ENCODE measurements at regions not wholly inside any gene's neighbourhood (a gene's known extent, or its start where the extent isn't known, plus 50 kb on each side); places are given as distances from the start of the nearest gene placed in this dataset.

DNA sequence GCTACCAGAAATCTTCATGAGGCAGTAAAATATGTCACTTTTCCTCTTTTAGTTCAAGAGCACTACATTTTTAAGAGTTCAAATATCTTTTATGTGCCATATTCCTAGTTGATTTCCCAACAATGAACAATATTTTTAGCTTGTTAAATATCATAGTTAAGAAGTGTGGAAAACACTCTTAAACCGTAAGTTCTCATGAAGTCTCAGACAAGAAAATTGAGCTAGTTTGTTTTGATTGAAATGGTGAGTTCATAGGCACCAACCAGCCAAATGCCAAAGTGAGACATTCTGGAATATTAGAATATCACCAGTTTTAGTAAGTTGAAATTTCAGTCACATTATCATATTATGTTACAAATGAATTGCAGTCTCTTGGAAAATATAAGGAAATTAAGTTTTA lies 277.2 kb upstream of the HSF2 start:
- Histone ChIP-seq H4K20me1 (ENCODE audit: insufficient read depth, low read length) (no peaks in the 10 kb centered on the region), H3K4me3 (ENCODE audit: low read depth, low read length, poor library complexity, severe bottlenecking) (no peak overlapping the region), H3K9me3 (ENCODE audit: low read length) (no peaks in the 10 kb centered on the region), H3K79me2 (ENCODE audit: insufficient read depth, low read length) (no peaks in the 10 kb centered on the region), H3K9me2 (ENCODE audit: low read depth, low read length) (no peaks in the 10 kb centered on the region), H2AFZ (ENCODE audit: low read length) (no peak overlapping the region), H3K36me3 (ENCODE audit: insufficient read depth, low read length) (no peaks in the 10 kb centered on the region), H3K4me1 (ENCODE audit: insufficient read depth, low read length, severe bottlenecking) (no peaks in the 10 kb centered on the region), H3K27me3 (ENCODE audit: insufficient read depth, low read length) (no peaks in the 10 kb centered on the region), H3K4me2 (ENCODE audit: low read length) (no peak overlapping the region), H3K9ac (ENCODE audit: low read length) (no peak overlapping the region), H3F3A (ENCODE audit: insufficient read depth, low read length) (no peaks in the 10 kb centered on the region), H3K27ac (ENCODE audit: low read depth, low read length, poor library complexity, severe bottlenecking) (no peak overlapping the region)
- no peak for TF ChIP-seq EZH2 (IDR thresholded peaks at IDR 0.05; ENCODE audit: borderline replicate concordance, low read length)
- TF ChIP-seq, protein P1, sequence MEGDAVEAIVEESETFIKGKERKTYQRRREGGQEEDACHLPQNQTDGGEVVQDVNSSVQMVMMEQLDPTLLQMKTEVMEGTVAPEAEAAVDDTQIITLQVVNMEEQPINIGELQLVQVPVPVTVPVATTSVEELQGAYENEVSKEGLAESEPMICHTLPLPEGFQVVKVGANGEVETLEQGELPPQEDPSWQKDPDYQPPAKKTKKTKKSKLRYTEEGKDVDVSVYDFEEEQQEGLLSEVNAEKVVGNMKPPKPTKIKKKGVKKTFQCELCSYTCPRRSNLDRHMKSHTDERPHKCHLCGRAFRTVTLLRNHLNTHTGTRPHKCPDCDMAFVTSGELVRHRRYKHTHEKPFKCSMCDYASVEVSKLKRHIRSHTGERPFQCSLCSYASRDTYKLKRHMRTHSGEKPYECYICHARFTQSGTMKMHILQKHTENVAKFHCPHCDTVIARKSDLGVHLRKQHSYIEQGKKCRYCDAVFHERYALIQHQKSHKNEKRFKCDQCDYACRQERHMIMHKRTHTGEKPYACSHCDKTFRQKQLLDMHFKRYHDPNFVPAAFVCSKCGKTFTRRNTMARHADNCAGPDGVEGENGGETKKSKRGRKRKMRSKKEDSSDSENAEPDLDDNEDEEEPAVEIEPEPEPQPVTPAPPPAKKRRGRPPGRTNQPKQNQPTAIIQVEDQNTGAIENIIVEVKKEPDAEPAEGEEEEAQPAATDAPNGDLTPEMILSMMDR (IDR thresholded peaks at IDR 0.05; ENCODE audit: low read length) = no peak

DNA sequence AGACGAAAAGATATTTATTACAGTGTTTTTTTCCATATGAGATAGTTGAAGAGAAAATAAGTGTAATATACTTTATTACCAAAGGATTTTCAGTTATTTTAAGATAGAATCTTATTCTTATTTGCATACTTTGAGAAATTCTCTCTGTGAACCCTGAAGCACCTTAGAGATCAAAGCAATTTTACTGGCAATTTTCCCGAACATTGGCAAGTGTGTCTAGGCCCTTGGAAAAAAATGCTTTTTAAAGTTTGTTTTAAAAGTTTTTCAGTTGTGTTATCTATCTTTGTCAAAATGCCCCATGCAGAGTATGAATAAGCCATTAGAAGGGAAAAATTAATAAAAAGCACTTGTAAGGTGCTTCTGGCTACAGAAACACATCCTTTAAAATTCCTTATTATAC lies 276.8 kb upstream of the HSF2 start:
- no peak for TF ChIP-seq EZH2 (IDR thresholded peaks at IDR 0.05; ENCODE audit: borderline replicate concordance, low read length)
- TF ChIP-seq, protein P1 (IDR thresholded peaks at IDR 0.05; ENCODE audit: low read length) = no peak
- Histone ChIP-seq H3K36me3 (ENCODE audit: insufficient read depth, low read length) (no peaks in the 10 kb centered on the region), H3K4me2 (ENCODE audit: low read length) (no peak overlapping the region), H2AFZ (ENCODE audit: low read length) (no peak overlapping the region), H3K4me1 (ENCODE audit: insufficient read depth, low read length, severe bottlenecking) (no peaks in the 10 kb centered on the region), H4K20me1 (ENCODE audit: insufficient read depth, low read length) (no peaks in the 10 kb centered on the region), H3K27ac (ENCODE audit: low read depth, low read length, poor library complexity, severe bottlenecking) (no peak overlapping the region), H3K9me2 (ENCODE audit: low read depth, low read length) (no peaks in the 10 kb centered on the region), H3F3A (ENCODE audit: insufficient read depth, low read length) (no peaks in the 10 kb centered on the region), H3K4me3 (ENCODE audit: low read depth, low read length, poor library complexity, severe bottlenecking) (no peak overlapping the region), H3K27me3 (ENCODE audit: insufficient read depth, low read length) (no peaks in the 10 kb centered on the region), H3K9me3 (ENCODE audit: low read length) (no peaks in the 10 kb centered on the region), H3K9ac (ENCODE audit: low read length) (no peak overlapping the region), H3K79me2 (ENCODE audit: insufficient read depth, low read length) (no peaks in the 10 kb centered on the region)

DNA sequence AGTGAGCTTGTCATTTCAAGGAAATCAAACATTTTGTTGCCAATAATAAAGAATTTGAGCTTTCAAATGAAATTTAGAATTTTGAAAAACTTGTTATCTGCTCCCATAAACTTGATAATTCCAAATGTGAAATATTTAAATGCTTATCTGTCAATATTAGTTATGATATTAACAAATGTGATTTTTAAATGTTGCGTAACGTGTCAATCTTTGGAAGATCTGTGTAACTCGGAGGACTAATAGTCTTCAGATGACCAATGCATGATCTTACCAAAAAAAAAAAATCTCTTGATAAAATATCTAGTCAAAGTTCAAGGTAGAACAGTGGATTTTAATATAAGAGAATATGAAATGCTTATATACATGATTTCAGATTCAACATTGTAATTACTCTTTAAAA lies 274.5 kb upstream of the HSF2 start:
- TF ChIP-seq, protein P1 (IDR thresholded peaks at IDR 0.05; ENCODE audit: low read length) = no peak
- TF ChIP-seq EZH2 (IDR thresholded peaks at IDR 0.05; ENCODE audit: borderline replicate concordance, low read length) = no peak
- H3K4me3 ChIP-seq (ENCODE audit: low read depth, low read length, poor library complexity, severe bottlenecking) = no peak overlapping the region
- no peaks in the 10 kb centered on the region for H3K9me3 ChIP-seq (ENCODE audit: low read length)
- no peaks in the 10 kb centered on the region for H3F3A ChIP-seq (ENCODE audit: insufficient read depth, low read length)
- H3K9ac ChIP-seq (ENCODE audit: low read length) = no peak overlapping the region
- no peak overlapping the region for H3K27ac ChIP-seq (ENCODE audit: low read depth, low read length, poor library complexity, severe bottlenecking)
- H3K36me3 ChIP-seq (ENCODE audit: insufficient read depth, low read length) = no peaks in the 10 kb centered on the region
- H2AFZ ChIP-seq (ENCODE audit: low read length) = no peak overlapping the region
- no peak overlapping the region for H3K4me2 ChIP-seq (ENCODE audit: low read length)
- H3K27me3 ChIP-seq (ENCODE audit: insufficient read depth, low read length) = no peaks in the 10 kb centered on the region
- H3K4me1 ChIP-seq (ENCODE audit: insufficient read depth, low read length, severe bottlenecking) = no peaks in the 10 kb centered on the region
- H4K20me1 ChIP-seq (ENCODE audit: insufficient read depth, low read length) = no peaks in the 10 kb centered on the region
- no peaks in the 10 kb centered on the region for H3K79me2 ChIP-seq (ENCODE audit: insufficient read depth, low read length)
- H3K9me2 ChIP-seq (ENCODE audit: low read depth, low read length) = no peaks in the 10 kb centered on the region

All from OCI-LY1 (cell line).